ENCODE measurements at regions not wholly inside any gene's neighbourhood (a gene's known extent, or its start where the extent isn't known, plus 50 kb on each side); places are given as distances from the start of the nearest gene placed in this dataset.

DNA sequence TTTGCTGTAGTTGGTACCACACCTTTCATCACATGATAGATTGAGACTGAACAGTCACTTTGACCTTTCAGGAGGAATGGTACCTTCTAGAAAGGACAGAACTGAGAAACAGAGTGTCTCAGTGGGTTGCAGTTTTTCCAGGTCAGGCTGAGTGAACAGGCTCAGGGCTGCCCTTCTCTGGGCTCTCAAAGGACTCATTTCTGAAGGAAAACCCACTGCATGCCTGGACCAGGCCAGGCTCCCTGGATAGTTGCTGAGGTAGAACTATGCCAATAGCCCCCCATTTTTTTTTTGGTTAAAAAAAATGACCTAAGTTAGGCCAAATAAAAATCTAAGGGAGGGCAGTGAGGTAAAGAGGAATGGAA lies 148.1 kb upstream of the EGLN3 start:
- H3K4me3 ChIP-seq (replicated peaks; ENCODE audit: low read depth, low read length), result no peak overlapping the region
- no peak for DNase-seq (ENCODE audit: extremely low read depth, low read depth)
- TF ChIP-seq CTCF (IDR thresholded peaks at IDR 0.05; ENCODE audit: low read depth, low read length, missing control alignments), result no peak

GRCh38 chr14:34098045-34098984 lies 147.4 kb upstream of the EGLN3 start:
- TF ChIP-seq CTCF (IDR thresholded peaks at IDR 0.05; ENCODE audit: low read depth, low read length, missing control alignments), result peak; percentile 70
- DNase-seq (ENCODE audit: extremely low read depth, low read depth), result peak; percentile 36

DNA sequence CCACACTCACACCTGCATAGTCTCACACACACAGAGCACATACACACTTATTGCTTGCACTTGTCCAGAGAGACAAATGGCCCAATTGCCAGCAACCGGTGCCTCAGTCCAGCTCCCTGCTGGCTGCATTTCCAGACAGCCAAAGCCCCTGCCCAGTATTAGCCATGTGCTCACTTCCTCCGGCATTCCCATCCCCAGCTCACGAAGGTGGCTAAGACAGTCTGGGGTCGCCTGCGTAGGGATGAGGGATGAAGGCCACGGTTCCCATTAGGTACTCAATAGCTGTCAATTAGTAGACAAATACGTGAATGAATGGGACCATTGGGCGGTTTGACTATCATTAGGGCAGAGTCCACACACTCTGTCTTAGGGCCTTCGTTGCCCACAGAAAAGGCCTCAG lies 146.8 kb upstream of the EGLN3 start:
- no peak overlapping the region for H3K4me3 ChIP-seq (replicated peaks; ENCODE audit: low read depth, low read length)
- DNase-seq (ENCODE audit: extremely low read depth, low read depth), result no peak
- TF ChIP-seq CTCF (IDR thresholded peaks at IDR 0.05; ENCODE audit: low read depth, low read length, missing control alignments), result no peak

More at GRCh38 chr14:34098045-34098984, 147.4 kb upstream of the EGLN3 start:
- no peak overlapping the region for H3K4me3 ChIP-seq (replicated peaks; ENCODE audit: low read depth, low read length)

DNA sequence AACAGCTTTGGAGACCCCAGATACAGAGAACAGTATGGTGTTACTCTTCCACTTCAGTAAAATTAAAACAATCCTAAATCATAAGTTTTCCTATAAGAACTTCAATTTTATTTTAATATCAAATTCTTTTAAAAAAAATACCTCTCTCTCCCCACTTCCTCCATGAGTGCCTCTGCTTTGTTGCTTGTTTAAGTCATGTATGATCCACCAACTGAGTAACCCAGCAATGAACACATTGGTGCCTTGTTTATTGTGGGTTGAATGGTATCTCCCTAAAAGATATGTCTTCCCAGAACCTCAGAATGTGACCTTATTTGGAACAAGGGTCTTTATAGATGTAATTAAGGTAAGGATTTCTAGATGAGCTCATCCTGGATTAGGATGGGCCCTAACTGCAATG lies 143.5 kb upstream of the EGLN3 start:
- no peak overlapping the region for H3K4me3 ChIP-seq (replicated peaks; ENCODE audit: low read depth, low read length)
- no peak for DNase-seq (ENCODE audit: extremely low read depth, low read depth)
- no peak for TF ChIP-seq CTCF (IDR thresholded peaks at IDR 0.05; ENCODE audit: low read depth, low read length, missing control alignments)

GRCh38 chr14:34093883-34094282 lies 143.0 kb upstream of the EGLN3 start:
- DNase-seq (ENCODE audit: extremely low read depth, low read depth), result no peak
- no peak overlapping the region for H3K4me3 ChIP-seq (replicated peaks; ENCODE audit: low read depth, low read length)
- TF ChIP-seq CTCF (IDR thresholded peaks at IDR 0.05; ENCODE audit: low read depth, low read length, missing control alignments), result no peak

GRCh38 chr14:34090451-34090850 lies 139.6 kb upstream of the EGLN3 start:
- no peak for TF ChIP-seq CTCF (IDR thresholded peaks at IDR 0.05; ENCODE audit: low read depth, low read length, missing control alignments)
- H3K4me3 ChIP-seq (replicated peaks; ENCODE audit: low read depth, low read length), result no peak overlapping the region
- no peak for DNase-seq (ENCODE audit: extremely low read depth, low read depth)
